SK-N-SH treated with all-trans-retinoic acid at 6 μM for 48 hours (cell line): ENCODE measurements at regions not wholly inside any gene's neighbourhood (a gene's known extent, or its start where the extent isn't known, plus 50 kb on each side); places are given as distances from the start of the nearest gene placed in this dataset.

Source experiments
- ISL1 ChIP-seq: fragments of 250-450 bp; sonication (Bioruptor Pico); IDR thresholded peaks from 2 replicates; pipeline ENCODE4 v2.1.2; 2022; ENCODE audit warnings: mild to moderate bottlenecking, moderate library complexity
- PATZ1 ChIP-seq: fragments of 250-450 bp; sonication (Bioruptor Pico); IDR thresholded peaks from 2 replicates; pipeline ENCODE4 v1.8.0; 2020; ENCODE audit warnings: mild to moderate bottlenecking, moderate library complexity, borderline replicate concordance
- RARB ChIP-seq: fragments of 250-450 bp; sonication (Bioruptor Pico); IDR thresholded peaks from 2 replicates; pipeline ENCODE4 v1.8.0; 2021; ENCODE audit warnings: mild to moderate bottlenecking, moderate library complexity
- SNAI2 ChIP-seq: fragments of 250-450 bp; sonication (Bioruptor Pico); IDR thresholded peaks from 2 replicates; pipeline ENCODE4 v1.5.0; 2020; ENCODE audit warnings: mild to moderate bottlenecking, moderate library complexity
- TOX ChIP-seq: fragments of 250-450 bp; sonication (Bioruptor Pico); IDR thresholded peaks from 2 replicates; pipeline ENCODE4 v1.8.0; 2021; ENCODE audit warnings: mild to moderate bottlenecking, moderate library complexity, borderline replicate concordance
- TSHZ2 ChIP-seq: fragments of 250-450 bp; sonication (Bioruptor Pico); IDR thresholded peaks from 2 replicates; pipeline ENCODE4 v1.5.0; 2020; ENCODE audit warnings: mild to moderate bottlenecking, moderate library complexity
- ZFP30 ChIP-seq: fragments of 450-650 bp; formaldehyde crosslinking; IDR thresholded peaks from 2 replicates; pipeline ENCODE4 v1.5.0; 2022; ENCODE audit warnings: mild to moderate bottlenecking, moderate library complexity
- ZNF8 ChIP-seq: fragments of 450-650 bp; formaldehyde crosslinking; IDR thresholded peaks from 2 replicates; pipeline ENCODE4 v1.5.0; 2020; ENCODE audit warnings: mild to moderate bottlenecking, moderate library complexity

GRCh38 chr7:25698451-25699113 lies 453.4 kb upstream of the NFE2L3 start:
- TF ChIP-seq SNAI2 (CRISPR knock-in tag) (no peak), PATZ1 (CRISPR knock-in tag) (no peak), TOX (CRISPR knock-in tag) (no peak), ZFP30 (CRISPR knock-in tag) (no peak), TSHZ2 (CRISPR knock-in tag) (no peak), RARB (CRISPR knock-in tag) (no peak), ISL1 (CRISPR knock-in tag) (no peak), ZNF8 (CRISPR knock-in tag) (no peak)
